A549 (cell line): ENCODE measurements at regions not wholly inside any gene's neighbourhood (a gene's known extent, or its start where the extent isn't known, plus 50 kb on each side); places are given as distances from the start of the nearest gene placed in this dataset.
"Not testable (repeated sequence)": the region's sequence is repeated elsewhere in the genome, so short reads cannot be mapped to it uniquely, and the experiment has no call there.

Experiments used
- CHD4 ChIP-seq: fragments of 200-600 bp; sonication (generic); IDR thresholded peaks from 2 replicates; pipeline ENCODE4 v1.6.1; 2016; ENCODE audit warnings: antibody characterized with exemption, mild to moderate bottlenecking, borderline replicate concordance
- EHF ChIP-seq: fragments of 250-450 bp; sonication (Bioruptor Pico); IDR thresholded peaks from 2 replicates; pipeline ENCODE4 v1.5.0; 2020; ENCODE audit warnings: mild to moderate bottlenecking
- HDAC2 ChIP-seq: fragments of 200-600 bp; sonication (generic); IDR thresholded peaks from 2 replicates; pipeline ENCODE4 v1.6.1; 2016
- POLR2A ChIP-seq: IDR thresholded peaks from 2 replicates; pipeline ENCODE4 v1.6.1; 2012; ENCODE audit warnings: mild to moderate bottlenecking, low read length
- TF ChIP-seq, protein P1 (sequence below): fragments of 250-450 bp; sonication (Bioruptor Pico); IDR thresholded peaks from 2 replicates; pipeline ENCODE4 v1.5.0; 2021; ENCODE audit warnings: mild to moderate bottlenecking, moderate library complexity, borderline replicate concordance
- TF ChIP-seq, protein P2 (sequence below): fragments of >200 bp; sonication (Bioruptor Twin); formaldehyde crosslinking; IDR thresholded peaks from 3 replicates; pipeline ENCODE4 v1.5.1; 2016

GRCh38 chr11:130566360-130566759 lies 117.9 kb downstream of the ADAMTS15 start:
- not testable (repeated sequence) for TF ChIP-seq EHF (CRISPR knock-in tag); POLR2A; HDAC2; CHD4
- TF ChIP-seq, protein P1, sequence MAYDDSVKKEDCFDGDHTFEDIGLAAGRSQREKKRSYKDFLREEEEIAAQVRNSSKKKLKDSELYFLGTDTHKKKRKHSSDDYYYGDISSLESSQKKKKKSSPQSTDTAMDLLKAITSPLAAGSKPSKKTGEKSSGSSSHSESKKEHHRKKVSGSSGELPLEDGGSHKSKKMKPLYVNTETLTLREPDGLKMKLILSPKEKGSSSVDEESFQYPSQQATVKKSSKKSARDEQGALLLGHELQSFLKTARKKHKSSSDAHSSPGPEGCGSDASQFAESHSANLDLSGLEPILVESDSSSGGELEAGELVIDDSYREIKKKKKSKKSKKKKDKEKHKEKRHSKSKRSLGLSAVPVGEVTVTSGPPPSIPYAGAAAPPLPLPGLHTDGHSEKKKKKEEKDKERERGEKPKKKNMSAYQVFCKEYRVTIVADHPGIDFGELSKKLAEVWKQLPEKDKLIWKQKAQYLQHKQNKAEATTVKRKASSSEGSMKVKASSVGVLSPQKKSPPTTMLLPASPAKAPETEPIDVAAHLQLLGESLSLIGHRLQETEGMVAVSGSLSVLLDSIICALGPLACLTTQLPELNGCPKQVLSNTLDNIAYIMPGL (CRISPR knock-in tag), result not testable (repeated sequence)
- TF ChIP-seq, protein P2, sequence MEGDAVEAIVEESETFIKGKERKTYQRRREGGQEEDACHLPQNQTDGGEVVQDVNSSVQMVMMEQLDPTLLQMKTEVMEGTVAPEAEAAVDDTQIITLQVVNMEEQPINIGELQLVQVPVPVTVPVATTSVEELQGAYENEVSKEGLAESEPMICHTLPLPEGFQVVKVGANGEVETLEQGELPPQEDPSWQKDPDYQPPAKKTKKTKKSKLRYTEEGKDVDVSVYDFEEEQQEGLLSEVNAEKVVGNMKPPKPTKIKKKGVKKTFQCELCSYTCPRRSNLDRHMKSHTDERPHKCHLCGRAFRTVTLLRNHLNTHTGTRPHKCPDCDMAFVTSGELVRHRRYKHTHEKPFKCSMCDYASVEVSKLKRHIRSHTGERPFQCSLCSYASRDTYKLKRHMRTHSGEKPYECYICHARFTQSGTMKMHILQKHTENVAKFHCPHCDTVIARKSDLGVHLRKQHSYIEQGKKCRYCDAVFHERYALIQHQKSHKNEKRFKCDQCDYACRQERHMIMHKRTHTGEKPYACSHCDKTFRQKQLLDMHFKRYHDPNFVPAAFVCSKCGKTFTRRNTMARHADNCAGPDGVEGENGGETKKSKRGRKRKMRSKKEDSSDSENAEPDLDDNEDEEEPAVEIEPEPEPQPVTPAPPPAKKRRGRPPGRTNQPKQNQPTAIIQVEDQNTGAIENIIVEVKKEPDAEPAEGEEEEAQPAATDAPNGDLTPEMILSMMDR, result not testable (repeated sequence)
